ENCODE measurements at regions not wholly inside any gene's neighbourhood (a gene's known extent, or its start where the extent isn't known, plus 50 kb on each side); places are given as distances from the start of the nearest gene placed in this dataset.
A peak's percentile ranks its signal among the peaks of the same experiment; 100 is the strongest.

GRCh38 chr6:105485456-105485855 lies 82.6 kb upstream of the PREP start:
- CTCF ChIA-PET: interaction anchor here (0.6 to 2.0 kb wide), 14 partner anchors 7 to 816 kb away, joined by 3 to 12 read pairs (median 4); partner anchors contain the start of gene PRDM1
- Histone ChIP-seq H3K4me1 (peaks cover 49% of the 10 kb centered on the region), H3K9me3 (no peaks in the 10 kb centered on the region; the same call in 2 of the 3 replicates), H3K4me3 (no peak overlapping the region), H3K27ac (peak overlapping the region; percentile 59 to 78), H3K4me2 (peak overlapping the region; percentile 49; the same call in 2 of the 3 replicates)
- FAIRE-seq: no peak
- TF ChIP-seq NFE2L2 (conservative IDR thresholded peaks at IDR 0.05; ENCODE audit: low read length): no peak
- no peak for TF ChIP-seq EP300 (IDR thresholded peaks at IDR 0.05)
- no peak for TF ChIP-seq FOSL2 (IDR thresholded peaks at IDR 0.05)
- no peak for TF ChIP-seq FOSL2 (CRISPR knock-in tag; IDR thresholded peaks at IDR 0.05)
- TF ChIP-seq CHD2 (IDR thresholded peaks at IDR 0.05; ENCODE audit: low read length, partially characterized antibody): no peak
- TF ChIP-seq RNF2 (IDR thresholded peaks at IDR 0.05; ENCODE audit: borderline replicate concordance, low read depth): no peak
- no peak for TF ChIP-seq HES2 (IDR thresholded peaks at IDR 0.05)
- TF ChIP-seq ZC3H11A (IDR thresholded peaks at IDR 0.05): no peak
- TF ChIP-seq TP53 (CRISPR knock-in tag; IDR thresholded peaks at IDR 0.05): no peak
- no peak for TF ChIP-seq FOXS1 (CRISPR knock-in tag; IDR thresholded peaks at IDR 0.05)
- TF ChIP-seq KDM5A (IDR thresholded peaks at IDR 0.05): no peak
- no peak for TF ChIP-seq POLR2AphosphoS2 (conservative IDR thresholded peaks at IDR 0.05; ENCODE audit: low read length)
- TF ChIP-seq NR3C1 (IDR thresholded peaks at IDR 0.05): no peak
- DNase-seq (ENCODE audit: low read depth in 1 of 2, low spot score in 1 of 2): no peak
- ATAC-seq: peak in 1 of 2 experiments; percentile 38; a peak in 2 of 6 replicates
- POLR2A ChIA-PET: no interaction called here
- 60% methylated on average over 5 of the region's 5 CpGs for WGBS (ENCODE audit: missing lambda C conversion rate)

GRCh38 chr6:105484238-105485161 lies 81.6 kb upstream of the PREP start:
- ATAC-seq (peak; percentile 73 to 83), DNase-seq (ENCODE audit: low read depth in 1 of 2, low spot score in 1 of 2) (peak; percentile 6 to 56), FAIRE-seq (peak; percentile 7)
- Histone ChIP-seq H3K4me3 (no peak overlapping the region), H3K9me3 (no peaks in the 10 kb centered on the region; the same call in 2 of the 3 replicates), H3K4me1 (peaks cover 49% of the 10 kb centered on the region), H3K27ac (peak overlapping the region; percentile 59 to 78), H3K4me2 (peak overlapping the region; percentile 49)
- WGBS (ENCODE audit: missing lambda C conversion rate): 33% methylated on average over 12 of the region's 12 CpGs
- CTCF ChIA-PET: interaction anchor here (0.6 to 2.0 kb wide), 22 partner anchors 8 to 817 kb away, joined by 3 to 12 read pairs (median 3); partner anchors contain the start of gene PRDM1
- POLR2A ChIA-PET: no interaction called here
- TF ChIP-seq E2F6 (IDR thresholded peaks at IDR 0.05; ENCODE audit: borderline replicate concordance, low read depth): no peak
- TF ChIP-seq ZC3H11A (IDR thresholded peaks at IDR 0.05): no peak
- TF ChIP-seq ESRRA (IDR thresholded peaks at IDR 0.05; ENCODE audit: borderline replicate concordance, low read length): no peak
- no peak for TF ChIP-seq ZNF302 (CRISPR knock-in tag; IDR thresholded peaks at IDR 0.05)
- TF ChIP-seq SMC3 (IDR thresholded peaks at IDR 0.05): peak; percentile 82
- TF ChIP-seq RCOR1 (IDR thresholded peaks at IDR 0.05; ENCODE audit: low read depth, low read length): no peak
- peak; percentile 76 for TF ChIP-seq CTCF (IDR thresholded peaks at IDR 0.05)
- TF ChIP-seq HES2 (IDR thresholded peaks at IDR 0.05): no peak
- TF ChIP-seq TFCP2L1 (CRISPR knock-in tag; IDR thresholded peaks at IDR 0.05): no peak
- no peak for TF ChIP-seq JUNB (IDR thresholded peaks at IDR 0.05)
- TF ChIP-seq EHMT2 (IDR thresholded peaks at IDR 0.05; ENCODE audit: low read depth): no peak
- no peak for TF ChIP-seq NFE2L2 (conservative IDR thresholded peaks at IDR 0.05; ENCODE audit: low read length)
- TF ChIP-seq MYC (IDR thresholded peaks at IDR 0.05; ENCODE audit: borderline replicate concordance, low read length): no peak
- TF ChIP-seq CBX2 (IDR thresholded peaks at IDR 0.05; ENCODE audit: borderline replicate concordance, low read depth): no peak
- no peak for TF ChIP-seq EP300 (IDR thresholded peaks at IDR 0.05)
- no peak for TF ChIP-seq HDAC2 (IDR thresholded peaks at IDR 0.05)
- no peak for TF ChIP-seq RNF2 (IDR thresholded peaks at IDR 0.05; ENCODE audit: borderline replicate concordance, low read depth)
- no peak for TF ChIP-seq PBX3 (IDR thresholded peaks at IDR 0.05)
- no peak for TF ChIP-seq HOXA7 (CRISPR knock-in tag; IDR thresholded peaks at IDR 0.05)
- TF ChIP-seq CHD4 (IDR thresholded peaks at IDR 0.05; ENCODE audit: borderline replicate concordance): no peak
- TF ChIP-seq RARB (CRISPR knock-in tag; IDR thresholded peaks at IDR 0.05): no peak
- peak; percentile 88 to 89 for TF ChIP-seq RAD21 (conservative IDR thresholded peaks at IDR 0.05 in 1 of 2, IDR thresholded peaks at IDR 0.05 in 1 of 2)
- TF ChIP-seq USF2 (IDR thresholded peaks at IDR 0.05): no peak
- no peak for TF ChIP-seq NPAS2 (CRISPR knock-in tag; IDR thresholded peaks at IDR 0.05; ENCODE audit: borderline replicate concordance)
